ENCODE measurements at regions not wholly inside any gene's neighbourhood (a gene's known extent, or its start where the extent isn't known, plus 50 kb on each side); places are given as distances from the start of the nearest gene placed in this dataset.

GRCh38 chr18:30622635-30623034 lies 419.9 kb downstream of the DSC3 start:
- Histone ChIP-seq H3K36me3 (ENCODE audit: insufficient read depth) (no peaks in the 10 kb centered on the region), H4K20me1 (ENCODE audit: insufficient read depth) (no peaks in the 10 kb centered on the region), H3K9ac (no peak overlapping the region), H3K27ac (no peak overlapping the region), H3K27me3 (ENCODE audit: insufficient read depth, low read depth) (no peaks in the 10 kb centered on the region), H3K79me2 (ENCODE audit: insufficient read depth, low read depth) (no peaks in the 10 kb centered on the region), H3K4me3 (IDR thresholded peaks at IDR 0.05; ENCODE audit: insufficient read depth, low read depth, low read length) (no peak overlapping the region), H3K4me1 (ENCODE audit: low read depth, poor library complexity, severe bottlenecking) (no peaks in the 10 kb centered on the region), H2AFZ (ENCODE audit: low read depth) (no peak overlapping the region), H3K4me2 (no peak overlapping the region)
- TF ChIP-seq, protein P1, sequence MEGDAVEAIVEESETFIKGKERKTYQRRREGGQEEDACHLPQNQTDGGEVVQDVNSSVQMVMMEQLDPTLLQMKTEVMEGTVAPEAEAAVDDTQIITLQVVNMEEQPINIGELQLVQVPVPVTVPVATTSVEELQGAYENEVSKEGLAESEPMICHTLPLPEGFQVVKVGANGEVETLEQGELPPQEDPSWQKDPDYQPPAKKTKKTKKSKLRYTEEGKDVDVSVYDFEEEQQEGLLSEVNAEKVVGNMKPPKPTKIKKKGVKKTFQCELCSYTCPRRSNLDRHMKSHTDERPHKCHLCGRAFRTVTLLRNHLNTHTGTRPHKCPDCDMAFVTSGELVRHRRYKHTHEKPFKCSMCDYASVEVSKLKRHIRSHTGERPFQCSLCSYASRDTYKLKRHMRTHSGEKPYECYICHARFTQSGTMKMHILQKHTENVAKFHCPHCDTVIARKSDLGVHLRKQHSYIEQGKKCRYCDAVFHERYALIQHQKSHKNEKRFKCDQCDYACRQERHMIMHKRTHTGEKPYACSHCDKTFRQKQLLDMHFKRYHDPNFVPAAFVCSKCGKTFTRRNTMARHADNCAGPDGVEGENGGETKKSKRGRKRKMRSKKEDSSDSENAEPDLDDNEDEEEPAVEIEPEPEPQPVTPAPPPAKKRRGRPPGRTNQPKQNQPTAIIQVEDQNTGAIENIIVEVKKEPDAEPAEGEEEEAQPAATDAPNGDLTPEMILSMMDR (conservative IDR thresholded peaks at IDR 0.05; ENCODE audit: low read depth, low read length): no peak

DNA sequence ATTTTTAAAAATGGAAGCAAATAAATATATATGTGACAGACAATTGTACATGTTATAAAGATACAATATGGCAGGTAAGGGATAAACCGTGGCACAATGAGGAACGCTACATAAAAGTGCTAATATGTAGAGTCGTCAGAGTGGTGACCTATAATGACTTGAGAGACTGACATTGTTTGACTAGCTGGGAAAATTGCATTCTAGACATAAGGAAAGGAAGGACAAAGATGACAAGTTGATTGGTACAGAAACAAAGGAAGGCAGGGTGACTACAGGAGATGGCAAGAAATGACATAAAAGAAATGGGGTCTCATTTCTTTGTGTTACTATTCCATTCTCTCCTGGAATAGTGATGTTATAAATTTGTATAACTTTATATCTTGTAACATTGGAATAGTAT lies 420.4 kb downstream of the DSC3 start:
- H4K20me1 ChIP-seq (ENCODE audit: insufficient read depth): no peaks in the 10 kb centered on the region
- H3K9ac ChIP-seq: no peak overlapping the region
- H3K4me2 ChIP-seq: no peak overlapping the region
- H3K4me1 ChIP-seq (ENCODE audit: low read depth, poor library complexity, severe bottlenecking): no peaks in the 10 kb centered on the region
- H2AFZ ChIP-seq (ENCODE audit: low read depth): no peak overlapping the region
- H3K27ac ChIP-seq: no peak overlapping the region
- no peaks in the 10 kb centered on the region for H3K36me3 ChIP-seq (ENCODE audit: insufficient read depth)
- no peak overlapping the region for H3K4me3 ChIP-seq (IDR thresholded peaks at IDR 0.05; ENCODE audit: insufficient read depth, low read depth, low read length)
- TF ChIP-seq, protein P1 (conservative IDR thresholded peaks at IDR 0.05; ENCODE audit: low read depth, low read length): no peak
- no peaks in the 10 kb centered on the region for H3K79me2 ChIP-seq (ENCODE audit: insufficient read depth, low read depth)
- no peaks in the 10 kb centered on the region for H3K27me3 ChIP-seq (ENCODE audit: insufficient read depth, low read depth)

- Histone ChIP-seq H2AFZ (ENCODE audit: low read depth) (no peak overlapping the region), H3K36me3 (ENCODE audit: insufficient read depth) (no peaks in the 10 kb centered on the region), H3K4me1 (ENCODE audit: low read depth, poor library complexity, severe bottlenecking) (no peaks in the 10 kb centered on the region), H3K27me3 (ENCODE audit: insufficient read depth, low read depth) (no peaks in the 10 kb centered on the region), H3K4me3 (IDR thresholded peaks at IDR 0.05; ENCODE audit: insufficient read depth, low read depth, low read length) (no peak overlapping the region), H3K9ac (no peak overlapping the region), H3K79me2 (ENCODE audit: insufficient read depth, low read depth) (no peaks in the 10 kb centered on the region), H3K4me2 (no peak overlapping the region), H3K27ac (no peak overlapping the region), H4K20me1 (ENCODE audit: insufficient read depth) (no peaks in the 10 kb centered on the region)
- TF ChIP-seq, protein P1 (conservative IDR thresholded peaks at IDR 0.05; ENCODE audit: low read depth, low read length): no peak
These were observed 424.0 kb downstream of the DSC3 start for GRCh38 chr18:30618567-30618966.

- no peak overlapping the region for H2AFZ ChIP-seq (ENCODE audit: low read depth)
- H3K36me3 ChIP-seq (ENCODE audit: insufficient read depth): no peaks in the 10 kb centered on the region
- H3K4me3 ChIP-seq (IDR thresholded peaks at IDR 0.05; ENCODE audit: insufficient read depth, low read depth, low read length): no peak overlapping the region
- no peak overlapping the region for H3K9ac ChIP-seq
- no peaks in the 10 kb centered on the region for H3K4me1 ChIP-seq (ENCODE audit: low read depth, poor library complexity, severe bottlenecking)
- no peak overlapping the region for H3K27ac ChIP-seq
- H3K79me2 ChIP-seq (ENCODE audit: insufficient read depth, low read depth): no peaks in the 10 kb centered on the region
- H3K27me3 ChIP-seq (ENCODE audit: insufficient read depth, low read depth): no peaks in the 10 kb centered on the region
- no peaks in the 10 kb centered on the region for H4K20me1 ChIP-seq (ENCODE audit: insufficient read depth)
- no peak overlapping the region for H3K4me2 ChIP-seq
- TF ChIP-seq, protein P1 (conservative IDR thresholded peaks at IDR 0.05; ENCODE audit: low read depth, low read length): no peak
These were observed 426.1 kb downstream of the DSC3 start for GRCh38 chr18:30616414-30616813.

GRCh38 chr18:30613467-30613801 lies 429.1 kb downstream of the DSC3 start:
- Histone ChIP-seq H4K20me1 (ENCODE audit: insufficient read depth) (no peaks in the 10 kb centered on the region), H3K4me1 (ENCODE audit: low read depth, poor library complexity, severe bottlenecking) (no peaks in the 10 kb centered on the region), H3K36me3 (ENCODE audit: insufficient read depth) (no peaks in the 10 kb centered on the region), H3K27me3 (ENCODE audit: insufficient read depth, low read depth) (no peaks in the 10 kb centered on the region), H3K4me3 (IDR thresholded peaks at IDR 0.05; ENCODE audit: insufficient read depth, low read depth, low read length) (no peak overlapping the region), H3K4me2 (no peak overlapping the region), H3K9ac (no peak overlapping the region), H3K27ac (no peak overlapping the region), H3K79me2 (ENCODE audit: insufficient read depth, low read depth) (no peaks in the 10 kb centered on the region), H2AFZ (ENCODE audit: low read depth) (no peak overlapping the region)
- TF ChIP-seq, protein P1 (conservative IDR thresholded peaks at IDR 0.05; ENCODE audit: low read depth, low read length): no peak
